T-helper 2 cell treated with Interferon-gamma antibody and Interleukin-4, amounts not matched to agents 5 μg/mL and 100 μg/mL, for 36 hours (primary cell): ENCODE measurements at regions not wholly inside any gene's neighbourhood (a gene's known extent, or its start where the extent isn't known, plus 50 kb on each side); places are given as distances from the start of the nearest gene placed in this dataset.

Source experiments
- DNase-seq: peaks from one replicate; pipeline ENCODE4 v3.0.0; 2021; ENCODE audit warnings: low spot score
- H3K27ac Mint-ChIP-seq: one replicate; pipeline ENCODE4 v1.8.0; 2021; ENCODE audit warnings: mild to moderate bottlenecking, mixed read lengths
- H3K27me3 Mint-ChIP-seq: one replicate; pipeline ENCODE4 v1.8.0; 2021; ENCODE audit warnings: low read depth, mixed read lengths
- H3K36me3 Mint-ChIP-seq: one replicate; pipeline ENCODE4 v1.8.0; 2021; ENCODE audit warnings: low read depth, mixed read lengths
- H3K4me1 Mint-ChIP-seq: one replicate; pipeline ENCODE4 v1.8.0; 2021; ENCODE audit warnings: low read depth, mixed read lengths
- H3K4me3 Mint-ChIP-seq: one replicate; pipeline ENCODE4 v1.8.0; 2022; ENCODE audit warnings: mild to moderate bottlenecking, moderate library complexity, mixed read lengths
- H3K9me3 Mint-ChIP-seq: one replicate; pipeline ENCODE4 v1.8.0; 2021; ENCODE audit warnings: mixed read lengths

DNA sequence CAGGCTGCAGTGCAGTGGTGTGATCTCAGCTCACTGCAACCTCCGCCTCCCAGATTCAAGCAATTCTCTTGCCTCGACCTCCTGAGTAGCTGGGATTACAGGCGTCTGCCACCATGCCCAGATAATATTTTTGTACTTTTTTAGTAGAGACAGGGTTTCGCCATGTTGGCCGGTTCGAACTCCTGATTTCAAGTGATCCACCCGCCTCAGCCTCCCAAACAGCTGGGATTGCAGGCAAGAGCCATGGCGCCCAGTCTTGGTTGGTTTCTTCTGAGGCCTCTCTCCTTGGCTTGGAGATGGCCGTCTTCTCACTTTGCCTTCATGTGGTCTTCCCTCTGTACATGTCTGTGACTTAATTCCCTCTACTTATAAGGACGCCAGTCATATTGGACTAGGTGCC lies 254.6 kb downstream of the BUD13 start:
- H3K36me3 Mint-ChIP-seq, result no peaks in the 10 kb centered on the region
- peaks cover 3% of the 10 kb centered on the region for H3K4me1 Mint-ChIP-seq
- DNase-seq, result no peak
- H3K27me3 Mint-ChIP-seq, result peaks cover 6% of the 10 kb centered on the region
- H3K4me3 Mint-ChIP-seq, result no peak overlapping the region
- no peaks in the 10 kb centered on the region for H3K9me3 Mint-ChIP-seq
- H3K27ac Mint-ChIP-seq, result no peak overlapping the region

DNA sequence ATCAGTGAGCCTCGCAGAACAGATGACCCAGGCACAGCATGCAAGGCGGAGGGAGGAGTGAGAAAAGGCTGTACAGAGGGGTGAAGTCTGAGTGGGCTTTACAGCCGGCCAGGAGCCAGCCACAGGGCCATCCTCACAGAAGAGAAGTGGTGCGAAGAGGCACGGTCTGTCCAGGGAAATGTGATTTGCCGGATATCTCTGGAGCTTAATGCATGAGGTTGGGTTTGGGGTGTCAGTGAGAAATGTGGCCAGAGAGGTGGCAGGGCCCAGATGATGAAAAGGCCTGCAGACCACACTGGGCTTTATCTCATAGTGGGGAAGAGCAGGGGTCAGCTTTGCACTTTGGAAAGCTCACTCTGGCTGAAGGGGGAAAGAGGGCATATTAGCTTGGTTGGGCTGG lies 255.2 kb downstream of the BUD13 start:
- Mint-ChIP-seq H3K9me3 (no peaks in the 10 kb centered on the region), H3K4me3 (no peak overlapping the region), H3K36me3 (no peaks in the 10 kb centered on the region), H3K27me3 (peaks cover 6% of the 10 kb centered on the region), H3K4me1 (peaks cover 3% of the 10 kb centered on the region), H3K27ac (no peak overlapping the region)
- DNase-seq, result no peak

DNA sequence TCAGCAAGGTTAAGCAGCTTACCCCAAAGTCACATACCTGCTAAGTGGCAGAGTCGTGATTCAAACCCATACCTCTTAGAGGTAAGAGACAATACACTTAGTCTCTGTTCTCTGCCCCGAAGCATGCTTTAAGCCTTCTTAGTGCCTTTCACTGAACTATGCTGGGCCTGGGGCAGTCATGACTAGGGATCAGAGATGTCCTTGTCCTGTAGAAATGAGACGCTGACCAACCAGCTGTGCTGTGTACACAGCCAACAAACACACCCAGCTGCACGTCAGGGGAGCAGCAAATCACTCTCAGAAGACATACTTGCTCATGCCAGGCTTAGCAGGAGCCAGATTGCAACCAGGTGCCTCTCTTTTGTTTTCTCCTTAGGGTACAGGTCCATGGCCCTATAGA lies 255.7 kb downstream of the BUD13 start:
- H3K27me3 Mint-ChIP-seq, result peaks cover 2% of the 10 kb centered on the region
- H3K4me3 Mint-ChIP-seq, result no peak overlapping the region
- H3K27ac Mint-ChIP-seq, result no peak overlapping the region
- H3K9me3 Mint-ChIP-seq, result no peaks in the 10 kb centered on the region
- DNase-seq, result no peak
- peaks cover 3% of the 10 kb centered on the region for H3K4me1 Mint-ChIP-seq
- no peaks in the 10 kb centered on the region for H3K36me3 Mint-ChIP-seq

GRCh38 chr11:116515664-116516184 lies 257.1 kb downstream of the BUD13 start:
- Mint-ChIP-seq H3K27me3 (peaks cover 2% of the 10 kb centered on the region), H3K27ac (no peak overlapping the region), H3K4me1 (peaks cover 3% of the 10 kb centered on the region), H3K4me3 (no peak overlapping the region), H3K36me3 (no peaks in the 10 kb centered on the region), H3K9me3 (no peaks in the 10 kb centered on the region)
- no peak for DNase-seq

DNA sequence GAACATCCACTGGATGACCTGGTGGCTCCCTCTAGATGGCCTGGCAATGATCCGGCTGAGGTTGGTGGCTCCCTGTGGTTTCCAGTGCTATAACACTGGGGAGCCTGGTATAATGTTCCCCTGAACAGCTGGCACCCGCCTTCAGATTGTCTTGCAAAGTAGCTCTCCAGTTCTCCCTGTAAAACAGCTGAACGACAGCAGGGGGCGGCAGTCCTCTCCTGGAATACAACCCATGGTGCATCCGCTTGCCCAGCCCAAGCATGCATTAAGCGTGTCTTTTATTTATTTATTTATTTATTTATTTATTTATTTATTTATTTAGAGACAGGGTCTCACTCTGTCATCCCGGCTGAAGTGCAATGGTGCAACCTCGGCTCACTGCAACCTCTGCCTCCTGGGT lies 258.9 kb downstream of the BUD13 start:
- Mint-ChIP-seq H3K27me3 (no peaks in the 10 kb centered on the region), H3K4me1 (peaks cover under 1% of the 10 kb centered on the region), H3K9me3 (no peaks in the 10 kb centered on the region), H3K36me3 (no peaks in the 10 kb centered on the region), H3K27ac (no peak overlapping the region), H3K4me3 (no peak overlapping the region)
- DNase-seq, result no peak

DNA sequence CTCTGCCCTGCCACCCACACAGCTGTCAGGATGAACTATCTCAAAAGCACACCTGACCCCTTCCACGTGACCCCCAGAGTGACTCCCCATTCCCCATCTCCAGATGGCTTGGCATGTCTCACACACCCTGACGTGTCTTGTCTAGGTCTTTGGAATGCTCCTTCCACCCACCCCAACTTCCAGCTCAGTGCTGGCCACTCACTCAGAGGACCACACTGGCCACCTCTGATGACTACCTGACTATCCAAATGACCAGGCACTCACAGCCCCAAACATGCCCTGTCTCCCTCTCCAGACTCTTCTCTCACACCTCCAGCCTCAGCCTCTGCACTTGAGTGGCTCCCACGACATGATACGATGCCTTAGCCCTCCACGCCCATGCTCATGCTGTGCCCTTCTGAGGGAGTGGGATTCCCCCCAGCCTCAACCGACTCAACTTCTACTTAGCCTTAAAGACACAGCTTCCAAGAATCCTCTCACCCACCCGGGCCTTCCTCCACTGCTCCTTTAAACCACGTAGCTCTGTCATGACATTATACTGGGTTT lies 259.4 kb downstream of the BUD13 start:
- Mint-ChIP-seq H3K9me3 (no peaks in the 10 kb centered on the region), H3K4me3 (no peak overlapping the region), H3K36me3 (no peaks in the 10 kb centered on the region), H3K27ac (no peak overlapping the region), H3K4me1 (no peaks in the 10 kb centered on the region), H3K27me3 (no peaks in the 10 kb centered on the region)
- no peak for DNase-seq

- Mint-ChIP-seq H3K9me3 (no peaks in the 10 kb centered on the region), H3K4me1 (no peaks in the 10 kb centered on the region), H3K27ac (no peak overlapping the region), H3K27me3 (no peaks in the 10 kb centered on the region), H3K36me3 (no peaks in the 10 kb centered on the region), H3K4me3 (no peak overlapping the region)
- DNase-seq, result no peak
Measured at GRCh38 chr11:116512841-116513240, 259.9 kb downstream of the BUD13 start.

DNA sequence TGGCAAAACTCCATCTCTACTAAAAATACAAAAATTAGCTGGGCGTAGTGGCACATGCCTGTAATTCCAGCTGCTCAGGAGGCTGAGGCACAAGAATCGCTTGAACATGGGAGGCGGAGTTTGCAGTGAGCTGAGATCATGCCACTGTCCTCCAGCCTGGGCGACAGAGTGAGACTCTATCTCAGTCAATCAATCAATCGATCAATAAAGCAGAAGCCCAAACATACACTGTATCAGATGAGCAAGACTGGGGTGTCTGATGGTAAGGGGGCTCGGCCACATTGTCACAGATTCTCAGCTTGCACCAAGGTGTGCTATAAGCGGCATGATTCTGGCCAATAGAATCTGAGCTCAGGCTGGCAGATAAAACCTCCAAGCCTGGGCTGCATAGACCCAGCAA lies 261.1 kb downstream of the BUD13 start:
- Mint-ChIP-seq H3K4me1 (no peaks in the 10 kb centered on the region), H3K27me3 (no peaks in the 10 kb centered on the region), H3K27ac (no peak overlapping the region), H3K4me3 (no peak overlapping the region), H3K36me3 (no peaks in the 10 kb centered on the region), H3K9me3 (no peaks in the 10 kb centered on the region)
- no peak for DNase-seq

- no peaks in the 10 kb centered on the region for H3K4me1 Mint-ChIP-seq
- H3K27ac Mint-ChIP-seq, result no peak overlapping the region
- no peak overlapping the region for H3K4me3 Mint-ChIP-seq
- no peak for DNase-seq
- H3K9me3 Mint-ChIP-seq, result no peaks in the 10 kb centered on the region
- H3K27me3 Mint-ChIP-seq, result peaks cover 3% of the 10 kb centered on the region
- no peaks in the 10 kb centered on the region for H3K36me3 Mint-ChIP-seq
Measured at GRCh38 chr11:116510886-116511650, 261.7 kb downstream of the BUD13 start.

DNA sequence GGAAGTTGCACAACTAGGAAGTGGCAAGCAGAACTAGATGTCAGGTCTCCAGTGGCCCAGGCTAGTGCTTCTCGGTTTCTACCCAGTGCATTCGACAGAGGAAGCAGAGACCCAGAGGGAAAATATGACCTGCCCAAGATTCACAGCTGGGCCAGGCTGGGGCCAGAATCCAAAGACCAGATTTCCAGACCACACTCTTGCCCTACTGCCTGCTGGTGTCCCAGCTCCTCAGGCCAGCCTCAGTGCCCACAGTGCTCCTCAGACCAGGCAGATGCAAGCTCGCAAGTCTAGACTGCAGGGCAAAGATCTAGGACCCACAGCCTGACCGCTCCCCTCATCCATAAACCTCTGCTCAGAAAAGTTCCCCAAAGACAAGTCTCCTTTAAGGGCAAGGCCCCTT lies 262.6 kb downstream of the BUD13 start:
- Mint-ChIP-seq H3K27ac (no peak overlapping the region), H3K4me1 (no peaks in the 10 kb centered on the region), H3K9me3 (no peaks in the 10 kb centered on the region), H3K27me3 (peaks cover 4% of the 10 kb centered on the region), H3K4me3 (no peak overlapping the region), H3K36me3 (no peaks in the 10 kb centered on the region)
- DNase-seq, result no peak

DNA sequence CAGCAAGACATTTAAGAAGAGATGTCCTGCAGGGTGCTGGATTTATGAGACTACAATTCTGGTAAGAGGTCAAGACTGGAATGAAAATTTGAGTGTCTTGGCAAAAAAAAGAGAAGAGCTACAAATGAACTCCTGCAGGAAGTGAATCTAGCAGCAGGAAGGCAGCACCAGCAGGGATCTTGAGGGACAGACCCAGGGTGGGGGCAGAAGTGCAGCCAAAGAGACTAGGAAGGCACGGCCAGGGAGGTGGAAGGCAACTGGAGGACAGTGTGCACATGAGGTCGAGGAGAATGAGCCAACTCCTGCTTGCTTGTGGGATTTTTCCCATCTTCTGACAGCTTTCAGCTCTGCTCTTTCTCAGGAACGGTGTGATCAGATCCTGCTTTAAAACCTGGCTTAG lies 263.2 kb downstream of the BUD13 start:
- H3K4me1 Mint-ChIP-seq, result no peaks in the 10 kb centered on the region
- H3K36me3 Mint-ChIP-seq, result no peaks in the 10 kb centered on the region
- H3K27me3 Mint-ChIP-seq, result peaks cover 4% of the 10 kb centered on the region
- no peaks in the 10 kb centered on the region for H3K9me3 Mint-ChIP-seq
- H3K27ac Mint-ChIP-seq, result no peak overlapping the region
- H3K4me3 Mint-ChIP-seq, result no peak overlapping the region
- DNase-seq, result no peak

DNA sequence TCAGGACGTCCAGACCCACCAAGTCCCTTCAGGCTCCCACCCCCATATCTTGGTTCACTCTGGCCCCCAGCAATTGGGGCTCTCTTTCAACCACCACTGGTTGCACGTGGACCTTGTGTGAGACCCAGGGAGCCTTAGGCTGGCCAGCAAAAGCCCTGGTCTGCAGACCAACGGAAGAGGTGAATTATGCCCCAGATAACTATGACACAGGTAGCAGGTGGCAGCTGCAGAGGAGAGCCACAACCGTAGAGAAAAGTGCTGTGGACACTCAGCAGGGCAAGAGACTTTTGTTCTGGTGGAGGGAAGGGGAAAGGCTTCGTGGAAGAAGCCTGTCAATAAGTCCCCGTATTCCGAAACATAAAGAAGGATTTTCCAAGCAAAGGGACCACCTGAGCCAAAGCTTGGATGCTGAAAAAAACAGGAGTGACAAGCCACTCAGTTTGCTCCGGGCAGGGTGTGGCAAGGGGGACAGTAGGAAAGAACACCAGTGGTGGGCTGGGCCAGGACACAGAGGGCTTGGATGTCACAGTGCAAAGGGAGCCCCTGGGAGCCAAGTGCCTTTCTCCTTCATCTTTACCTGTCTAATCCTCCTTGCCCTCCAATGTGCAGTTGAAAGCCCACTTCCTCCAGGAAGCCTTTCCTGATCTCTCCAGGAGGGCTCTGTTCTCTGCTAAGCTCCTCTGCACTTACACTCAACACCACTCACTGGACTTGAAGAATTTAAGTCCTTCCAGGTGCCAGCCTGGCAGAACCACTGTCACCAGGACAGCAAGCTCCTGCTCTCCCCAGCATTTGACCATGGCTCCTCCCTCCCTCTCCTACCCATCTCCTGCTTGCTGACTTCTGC lies 264.7 kb downstream of the BUD13 start:
- Mint-ChIP-seq H3K27ac (no peak overlapping the region), H3K9me3 (no peaks in the 10 kb centered on the region), H3K27me3 (peaks cover 7% of the 10 kb centered on the region), H3K4me1 (no peaks in the 10 kb centered on the region), H3K36me3 (no peaks in the 10 kb centered on the region), H3K4me3 (no peak overlapping the region)
- no peak for DNase-seq

GRCh38 chr11:116507016-116507415 lies 265.8 kb downstream of the BUD13 start:
- no peaks in the 10 kb centered on the region for H3K4me1 Mint-ChIP-seq
- no peaks in the 10 kb centered on the region for H3K9me3 Mint-ChIP-seq

GRCh38 chr11:116506263-116506825 lies 266.4 kb downstream of the BUD13 start:
- no peak overlapping the region for H3K27ac Mint-ChIP-seq
- no peak overlapping the region for H3K4me3 Mint-ChIP-seq
- no peaks in the 10 kb centered on the region for H3K36me3 Mint-ChIP-seq
- no peaks in the 10 kb centered on the region for H3K4me1 Mint-ChIP-seq
- H3K9me3 Mint-ChIP-seq, result no peaks in the 10 kb centered on the region
- no peak for DNase-seq
- H3K27me3 Mint-ChIP-seq, result peaks cover 24% of the 10 kb centered on the region

More at GRCh38 chr11:116507016-116507415, 265.8 kb downstream of the BUD13 start:
- Mint-ChIP-seq H3K27me3 (peaks cover 18% of the 10 kb centered on the region), H3K4me3 (no peak overlapping the region), H3K36me3 (no peaks in the 10 kb centered on the region), H3K27ac (no peak overlapping the region)
- DNase-seq, result no peak
